BJ (cell line): ENCODE measurements at regions not wholly inside any gene's neighbourhood (a gene's known extent, or its start where the extent isn't known, plus 50 kb on each side); places are given as distances from the start of the nearest gene placed in this dataset.
A peak's percentile ranks its signal among the peaks of the same experiment; 100 is the strongest.

ENCODE experiments used
- CTCF ChIA-PET: fragments of 350-600 bp; formaldehyde crosslinking; extraction: SDS; loops from one replicate; lab custom pipeline; 2021; ENCODE audit warnings: antibody characterized with exemption, inconsistent platforms; lab: Yijun Ruan, JAX
- POLR2A ChIA-PET: fragments of 300-600 bp; sonication (Branson Sonifier 250); formaldehyde crosslinking; extraction: SDS; loops from one replicate; lab custom pipeline; 2021; ENCODE audit warnings: antibody characterized with exemption; lab: Charles Lee
- DNase-seq: peaks from one replicate; pipeline ENCODE4 v3.0.0-alpha.2; 2011; ENCODE audit warnings: low read depth
- H3K27me3 ChIP-seq: 2 replicates; pipeline ENCODE4 v1.6.0; 2011; ENCODE audit warnings: low read length; ENCODE audit not compliant: control insufficient read depth, insufficient read depth
- H3K36me3 ChIP-seq: 2 replicates; pipeline ENCODE4 v1.5.1; 2011; ENCODE audit warnings: low read length; ENCODE audit not compliant: control insufficient read depth, insufficient read depth
- H3K4me3 ChIP-seq: 2 replicates; pipeline ENCODE4 v1.5.1; 2011; ENCODE audit warnings: low read depth, mild to moderate bottlenecking, control low read depth, low read length
- TF ChIP-seq, protein P1 (sequence below): IDR thresholded peaks from 2 replicates; pipeline ENCODE4 v1.5.1; 2011; ENCODE audit warnings: low read depth, mild to moderate bottlenecking, control low read depth, inconsistent platforms, low read length, moderate library complexity; ENCODE audit not compliant: insufficient read depth

GRCh38 chr2:234261736-234262135 lies 211.2 kb downstream of the SPP2 start:
- Histone ChIP-seq H3K27me3 (no peaks in the 10 kb centered on the region), H3K4me3 (no peak overlapping the region), H3K36me3 (no peaks in the 10 kb centered on the region)
- TF ChIP-seq, protein P1, sequence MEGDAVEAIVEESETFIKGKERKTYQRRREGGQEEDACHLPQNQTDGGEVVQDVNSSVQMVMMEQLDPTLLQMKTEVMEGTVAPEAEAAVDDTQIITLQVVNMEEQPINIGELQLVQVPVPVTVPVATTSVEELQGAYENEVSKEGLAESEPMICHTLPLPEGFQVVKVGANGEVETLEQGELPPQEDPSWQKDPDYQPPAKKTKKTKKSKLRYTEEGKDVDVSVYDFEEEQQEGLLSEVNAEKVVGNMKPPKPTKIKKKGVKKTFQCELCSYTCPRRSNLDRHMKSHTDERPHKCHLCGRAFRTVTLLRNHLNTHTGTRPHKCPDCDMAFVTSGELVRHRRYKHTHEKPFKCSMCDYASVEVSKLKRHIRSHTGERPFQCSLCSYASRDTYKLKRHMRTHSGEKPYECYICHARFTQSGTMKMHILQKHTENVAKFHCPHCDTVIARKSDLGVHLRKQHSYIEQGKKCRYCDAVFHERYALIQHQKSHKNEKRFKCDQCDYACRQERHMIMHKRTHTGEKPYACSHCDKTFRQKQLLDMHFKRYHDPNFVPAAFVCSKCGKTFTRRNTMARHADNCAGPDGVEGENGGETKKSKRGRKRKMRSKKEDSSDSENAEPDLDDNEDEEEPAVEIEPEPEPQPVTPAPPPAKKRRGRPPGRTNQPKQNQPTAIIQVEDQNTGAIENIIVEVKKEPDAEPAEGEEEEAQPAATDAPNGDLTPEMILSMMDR = no peak
- POLR2A ChIA-PET = no interaction called here
- CTCF ChIA-PET = interaction anchor here (1.1 kb wide), 1 partner anchor 286 kb away, joined by 3 read pairs; no protein-coding TSS in a partner anchor
- DNase-seq = no peak

DNA sequence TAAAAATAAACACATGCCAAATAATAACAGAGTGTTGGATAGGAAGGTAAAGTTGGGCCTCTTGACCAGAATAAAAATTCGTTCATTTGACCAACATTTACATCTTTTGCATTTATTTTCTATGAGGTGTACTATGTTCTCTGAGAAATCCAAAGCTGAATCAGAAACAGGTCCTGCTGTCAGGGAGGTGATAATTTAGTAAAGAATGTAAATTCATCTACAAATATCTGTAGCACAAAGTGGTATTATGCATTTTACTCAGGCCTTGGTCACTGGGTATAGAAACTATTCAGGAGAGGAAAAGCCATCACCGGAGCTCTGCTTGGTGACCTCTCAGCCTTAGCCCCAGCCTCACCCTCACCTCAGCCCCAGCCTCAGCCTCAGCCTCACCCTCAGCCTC lies 208.9 kb downstream of the SPP2 start:
- CTCF ChIA-PET = interaction anchor here (0.8 kb wide), 1 partner anchor 17 kb away, joined by 3 read pairs; no protein-coding TSS in a partner anchor
- Histone ChIP-seq H3K36me3 (no peaks in the 10 kb centered on the region), H3K4me3 (no peak overlapping the region), H3K27me3 (peaks cover 7% of the 10 kb centered on the region)
- POLR2A ChIA-PET = no interaction called here
- no peak for DNase-seq
- TF ChIP-seq, protein P1 = no peak

- Histone ChIP-seq H3K27me3 (peaks cover 7% of the 10 kb centered on the region), H3K36me3 (no peaks in the 10 kb centered on the region), H3K4me3 (no peak overlapping the region)
- DNase-seq = no peak
- TF ChIP-seq, protein P1 = no peak
- ChIA-PET POLR2A (interaction anchor here (0.7 to 0.8 kb wide), 2 partner anchors 706 to 849 kb away, joined by 3 read pairs; no protein-coding TSS in a partner anchor), CTCF (interaction anchor here (0.7 to 2.4 kb wide), 11 partner anchors 11 to 150 kb away, joined by 3 to 21 read pairs (median 4); no protein-coding TSS in a partner anchor)
These were observed 208.2 kb downstream of the SPP2 start for GRCh38 chr2:234258562-234259141.

- Histone ChIP-seq H3K27me3 (peaks cover 7% of the 10 kb centered on the region), H3K36me3 (no peaks in the 10 kb centered on the region), H3K4me3 (no peak overlapping the region)
- ChIA-PET POLR2A (interaction anchor here (0.7 to 0.8 kb wide), 2 partner anchors 707 to 849 kb away, joined by 3 read pairs; no protein-coding TSS in a partner anchor), CTCF (interaction anchor here (0.7 to 2.4 kb wide), 11 partner anchors 12 to 149 kb away, joined by 3 to 21 read pairs (median 4); no protein-coding TSS in a partner anchor)
- TF ChIP-seq, protein P1 = peak; percentile 71
- peak; percentile 89 for DNase-seq
These were observed 207.5 kb downstream of the SPP2 start for GRCh38 chr2:234257859-234258561.

DNA sequence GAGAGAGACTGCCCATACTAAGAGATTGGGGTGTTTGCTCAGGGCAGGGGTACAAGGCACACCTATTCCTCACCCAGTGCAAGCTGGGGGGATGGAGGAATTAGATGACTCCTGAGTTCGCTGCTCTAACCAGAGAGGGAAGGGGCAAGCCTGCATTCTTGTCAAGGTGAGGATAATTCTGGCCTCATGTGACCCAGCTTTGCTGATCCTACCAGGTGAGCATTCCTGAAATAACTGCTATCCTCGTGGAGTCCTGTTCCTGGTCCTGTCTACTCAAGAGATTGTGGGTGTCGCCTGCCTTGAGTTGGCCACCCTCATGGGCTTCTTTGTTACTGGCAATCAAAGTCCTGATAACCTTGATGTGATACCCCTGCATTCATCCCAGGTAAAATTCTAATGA lies 206.0 kb downstream of the SPP2 start:
- no peaks in the 10 kb centered on the region for H3K36me3 ChIP-seq
- ChIA-PET CTCF (no interaction called here), POLR2A (no interaction called here)
- no peak for DNase-seq
- H3K27me3 ChIP-seq = peaks cover 7% of the 10 kb centered on the region
- TF ChIP-seq, protein P1 = no peak
- no peak overlapping the region for H3K4me3 ChIP-seq
